Thyroid gland (tissue), 4 donors: ENCODE measurements at regions not wholly inside any gene's neighbourhood (a gene's known extent, or its start where the extent isn't known, plus 50 kb on each side); places are given as distances from the start of the nearest gene placed in this dataset.

Experiments
- DNase-seq, 2 donors: peaks; one replicate each; pipeline ENCODE4 v3.0.0-alpha.2; 2019
- H3K27ac ChIP-seq, 3 donors: fragments of 200-600 bp; sonication (generic); 1 replicate in 2 of 3; 2 replicates in 1 of 3; pipeline ENCODE4 v1.5.1; 2016 to 2019; ENCODE audit warnings: mild to moderate bottlenecking in 1 of 3, moderate library complexity in 1 of 3
- H3K27me3 ChIP-seq: fragments of 200-600 bp; sonication (generic); one replicate; pipeline ENCODE4 v1.5.1; 2019
- H3K36me3 ChIP-seq, 2 donors: fragments of 200-600 bp; sonication (generic); one replicate each; pipeline ENCODE4 v1.5.1; 2016 to 2019
- H3K4me1 ChIP-seq, 2 donors: fragments of 200-600 bp; sonication (generic); one replicate each; pipeline ENCODE4 v1.5.1; 2017 to 2019
- H3K4me3 ChIP-seq, 3 donors: fragments of 200-600 bp; sonication (generic); replicated peaks in 1 of 3; 1 replicate in 2 of 3; 2 replicates in 1 of 3; pipeline ENCODE4 v1.5.1; 2016; ENCODE audit warnings: mild to moderate bottlenecking in 1 of 3
- H3K9me3 ChIP-seq: fragments of 200-600 bp; sonication (generic); one replicate; pipeline ENCODE4 v1.5.1; 2017
- POLR2A ChIP-seq, 2 donors: fragments of 450-650 bp; IDR thresholded peaks; one replicate each; pipeline ENCODE4 v1.6.1; 2017; ENCODE audit warnings: antibody characterized with exemption in 2 of 2, mild to moderate bottlenecking in 2 of 2, moderate library complexity in 1 of 2
- WGBS, 2 donors: methylation state at CpG; one replicate each; pipeline ENCODE4 v1.1.5; 2017; 5-methylcytosine and 5-hydroxymethylcytosine counted together
- intact Hi-C: fragments of 100-400 bp; cut with DNase I; formaldehyde crosslinking; loops from one replicate; pipeline ENCODE4 v1.15.1; 2023
- TF ChIP-seq, protein P1 (sequence below), 6 experiments: fragments of 200-600 bp in 3 of 6; fragments of 450-650 bp in 3 of 6; sonication (generic) in 3 of 6; IDR thresholded peaks; one replicate each; pipeline ENCODE4 v1.5.1; 2016 to 2019; ENCODE audit warnings: antibody characterized with exemption in 6 of 6, mild to moderate bottlenecking in 2 of 6, inconsistent platforms in 1 of 6, moderate library complexity in 1 of 6

- no peak for DNase-seq
- intact Hi-C loops: no loop called here
- WGBS, 2 donors: 88 to 92% methylated on average over 1 of the region's 1 CpG
Observed at GRCh38 chr2:58878778-58879177, 637.7 kb upstream of the FANCL start.

DNA sequence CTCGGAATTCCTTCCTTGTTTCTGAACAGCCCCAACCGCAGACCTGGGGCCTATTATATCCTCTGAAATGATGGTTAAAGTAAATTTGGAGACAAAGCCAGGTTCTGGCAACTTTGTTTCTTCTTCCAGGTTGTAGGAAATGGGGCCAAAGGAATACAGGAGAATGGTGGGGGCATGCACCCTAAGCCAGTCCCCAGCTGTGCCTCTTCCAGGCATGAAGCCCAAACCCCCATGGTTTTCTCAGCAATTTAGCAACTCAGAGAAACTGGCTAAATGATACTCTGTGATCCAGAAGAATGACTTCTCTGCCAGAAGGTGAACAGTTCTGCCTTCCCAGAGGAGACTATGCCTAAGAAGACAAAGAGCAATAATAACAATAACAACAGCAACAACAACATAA is 635.0 kb upstream of the FANCL start:
- Histone ChIP-seq H3K36me3 (no peaks in the 10 kb centered on the region), H3K4me1 (no peaks in the 10 kb centered on the region), H3K9me3 (no peaks in the 10 kb centered on the region), H3K27me3 (no peaks in the 10 kb centered on the region), H3K27ac (no peak overlapping the region), H3K4me3 (no peak overlapping the region)
- intact Hi-C loops: no loop called here
- TF ChIP-seq POLR2A (IDR thresholded peaks at IDR 0.05): no peak
- TF ChIP-seq, protein P1, sequence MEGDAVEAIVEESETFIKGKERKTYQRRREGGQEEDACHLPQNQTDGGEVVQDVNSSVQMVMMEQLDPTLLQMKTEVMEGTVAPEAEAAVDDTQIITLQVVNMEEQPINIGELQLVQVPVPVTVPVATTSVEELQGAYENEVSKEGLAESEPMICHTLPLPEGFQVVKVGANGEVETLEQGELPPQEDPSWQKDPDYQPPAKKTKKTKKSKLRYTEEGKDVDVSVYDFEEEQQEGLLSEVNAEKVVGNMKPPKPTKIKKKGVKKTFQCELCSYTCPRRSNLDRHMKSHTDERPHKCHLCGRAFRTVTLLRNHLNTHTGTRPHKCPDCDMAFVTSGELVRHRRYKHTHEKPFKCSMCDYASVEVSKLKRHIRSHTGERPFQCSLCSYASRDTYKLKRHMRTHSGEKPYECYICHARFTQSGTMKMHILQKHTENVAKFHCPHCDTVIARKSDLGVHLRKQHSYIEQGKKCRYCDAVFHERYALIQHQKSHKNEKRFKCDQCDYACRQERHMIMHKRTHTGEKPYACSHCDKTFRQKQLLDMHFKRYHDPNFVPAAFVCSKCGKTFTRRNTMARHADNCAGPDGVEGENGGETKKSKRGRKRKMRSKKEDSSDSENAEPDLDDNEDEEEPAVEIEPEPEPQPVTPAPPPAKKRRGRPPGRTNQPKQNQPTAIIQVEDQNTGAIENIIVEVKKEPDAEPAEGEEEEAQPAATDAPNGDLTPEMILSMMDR (IDR thresholded peaks at IDR 0.05): no peak
- DNase-seq: no peak
- 67 to 90% methylated on average over 2 of the region's 2 CpGs for WGBS, 2 donors

More at GRCh38 chr2:58878778-58879177, 637.7 kb upstream of the FANCL start:
- Histone ChIP-seq H3K9me3 (no peaks in the 10 kb centered on the region), H3K27ac (no peak overlapping the region), H3K4me1 (no peaks in the 10 kb centered on the region), H3K4me3 (no peak overlapping the region), H3K27me3 (no peaks in the 10 kb centered on the region), H3K36me3 (no peaks in the 10 kb centered on the region)
- TF ChIP-seq POLR2A (IDR thresholded peaks at IDR 0.05): no peak
- TF ChIP-seq, protein P1 (IDR thresholded peaks at IDR 0.05): no peak

DNA sequence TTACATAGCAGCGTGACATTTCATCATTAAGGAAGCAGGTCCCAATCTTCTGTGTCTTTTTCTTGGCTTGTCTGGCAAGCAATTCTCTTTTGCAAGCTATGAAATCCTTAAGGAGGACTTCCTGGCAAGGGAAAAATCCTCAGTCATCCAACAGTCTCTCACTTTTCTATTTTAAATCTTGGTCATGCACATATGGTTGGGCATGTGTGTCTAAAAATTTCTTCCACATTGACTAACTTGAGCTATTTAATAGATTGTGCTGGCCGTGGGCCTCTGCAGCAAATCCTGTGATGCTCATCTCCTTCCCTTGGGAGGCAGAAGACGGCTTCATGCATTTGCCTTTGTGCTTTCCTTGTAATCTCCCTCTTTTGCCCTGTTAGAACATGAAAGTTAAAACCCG is 634.3 kb upstream of the FANCL start:
- H3K4me3 ChIP-seq: no peak overlapping the region
- H3K27me3 ChIP-seq: no peaks in the 10 kb centered on the region
- H3K4me1 ChIP-seq: no peaks in the 10 kb centered on the region
- 64 to 75% methylated on average over 4 of the region's 4 CpGs for WGBS, 2 donors
- H3K27ac ChIP-seq: no peak overlapping the region
- intact Hi-C loops: no loop called here
- no peak for TF ChIP-seq POLR2A (IDR thresholded peaks at IDR 0.05)
- TF ChIP-seq, protein P1 (IDR thresholded peaks at IDR 0.05): no peak
- H3K36me3 ChIP-seq: no peaks in the 10 kb centered on the region
- no peaks in the 10 kb centered on the region for H3K9me3 ChIP-seq
- DNase-seq: no peak

- DNase-seq: no peak
- Histone ChIP-seq H3K27me3 (no peaks in the 10 kb centered on the region), H3K36me3 (no peaks in the 10 kb centered on the region), H3K4me1 (no peaks in the 10 kb centered on the region), H3K4me3 (no peak overlapping the region), H3K27ac (no peak overlapping the region), H3K9me3 (no peaks in the 10 kb centered on the region)
- intact Hi-C loops: no loop called here
- TF ChIP-seq POLR2A (IDR thresholded peaks at IDR 0.05): no peak
- TF ChIP-seq, protein P1 (IDR thresholded peaks at IDR 0.05): no peak
- WGBS, 2 donors: 93% methylated on average over 4 of the region's 4 CpGs
Observed at GRCh38 chr2:58871469-58872142, 630.5 kb upstream of the FANCL start.

- no peak for DNase-seq
- 69 to 71% methylated on average over 2 of the region's 2 CpGs for WGBS, 2 donors
- Histone ChIP-seq H3K27ac (no peak overlapping the region), H3K4me3 (no peak overlapping the region), H3K4me1 (no peaks in the 10 kb centered on the region), H3K36me3 (no peaks in the 10 kb centered on the region), H3K27me3 (no peaks in the 10 kb centered on the region), H3K9me3 (no peaks in the 10 kb centered on the region)
- intact Hi-C loops: no loop called here
- no peak for TF ChIP-seq POLR2A (IDR thresholded peaks at IDR 0.05)
- TF ChIP-seq, protein P1 (IDR thresholded peaks at IDR 0.05): no peak
Observed at GRCh38 chr2:58870704-58871103, 629.6 kb upstream of the FANCL start.
